Keratinocyte (primary cell): ENCODE measurements at regions not wholly inside any gene's neighbourhood (a gene's known extent, or its start where the extent isn't known, plus 50 kb on each side); places are given as distances from the start of the nearest gene placed in this dataset.

Experiments
- DNase-seq: peaks from one replicate; pipeline ENCODE4 v3.0.0-alpha.2; 2011; ENCODE audit warnings: low read depth, missing footprints, low spot score
- FAIRE-seq: peaks from 2 replicates; lab custom pipeline; 2011; peaks lifted over from hg19 to GRCh38; lab: Jason Lieb, UNC
- H2AFZ ChIP-seq: 2 replicates; pipeline ENCODE4 v1.6.0; 2012; ENCODE audit warnings: low read length, control low read depth, inconsistent platforms; ENCODE audit not compliant: control insufficient read depth
- H3K27ac ChIP-seq: 2 replicates; pipeline ENCODE4 v1.5.1; 2011; ENCODE audit warnings: low read length; ENCODE audit not compliant: control insufficient read depth, insufficient read depth
- H3K27me3 ChIP-seq: 3 replicates; pipeline ENCODE4 v1.6.0; 2011; ENCODE audit warnings: low read length; ENCODE audit not compliant: control insufficient read depth, insufficient read depth; ENCODE audit errors: extremely low read depth
- H3K36me3 ChIP-seq, 2 experiments: 2 replicates in 1 of 2; 3 replicates in 1 of 2; pipeline ENCODE4 v1.5.1; 2011; ENCODE audit warnings: low read length in 2 of 2, mild to moderate bottlenecking in 1 of 2; ENCODE audit not compliant: control insufficient read depth in 2 of 2, insufficient read depth in 2 of 2; ENCODE audit errors: extremely low read depth in 1 of 2
- H3K4me1 ChIP-seq: 3 replicates; pipeline ENCODE4 v1.5.1; 2011; ENCODE audit warnings: low read length; ENCODE audit not compliant: control insufficient read depth, insufficient read depth; ENCODE audit errors: extremely low read depth
- H3K4me2 ChIP-seq: 3 replicates; pipeline ENCODE4 v1.6.0; 2011; ENCODE audit warnings: low read depth, low read length; ENCODE audit not compliant: control insufficient read depth, insufficient read depth; ENCODE audit errors: extremely low read depth
- H3K4me3 ChIP-seq, 3 experiments: fragments of 200-600 bp in 1 of 3; sonication (generic) in 1 of 3; 2 replicates in 2 of 3; 3 replicates in 1 of 3; pipeline ENCODE4 v1.5.1; 2011 to 2016; ENCODE audit warnings: low read length in 3 of 3, mild to moderate bottlenecking in 3 of 3, control low read depth in 2 of 3, inconsistent platforms in 1 of 3, low read depth in 1 of 3, mixed read lengths in 1 of 3, mixed run types in 1 of 3, moderate library complexity in 1 of 3; ENCODE audit not compliant: control insufficient read depth in 2 of 3, insufficient read depth in 2 of 3; ENCODE audit errors: extremely low read depth in 1 of 3
- H3K79me2 ChIP-seq: 2 replicates; pipeline ENCODE4 v1.6.0; 2012; ENCODE audit warnings: low read length; ENCODE audit not compliant: control insufficient read depth, insufficient read depth
- H3K9ac ChIP-seq: 3 replicates; pipeline ENCODE4 v1.6.0; 2011; ENCODE audit warnings: low read length; ENCODE audit not compliant: control insufficient read depth, insufficient read depth; ENCODE audit errors: extremely low read depth
- H3K9me1 ChIP-seq: 3 replicates; pipeline ENCODE4 v1.6.0; 2011; ENCODE audit warnings: low read length; ENCODE audit not compliant: control insufficient read depth, insufficient read depth; ENCODE audit errors: extremely low read depth
- H3K9me3 ChIP-seq: 2 replicates; pipeline ENCODE4 v1.5.1; 2012; ENCODE audit warnings: low read depth, low read length; ENCODE audit not compliant: control insufficient read depth
- H4K20me1 ChIP-seq: 3 replicates; pipeline ENCODE4 v1.6.0; 2011; ENCODE audit warnings: low read length; ENCODE audit not compliant: control insufficient read depth, insufficient read depth; ENCODE audit errors: extremely low read depth
- CTCF ChIP-seq, 3 experiments: IDR thresholded peaks in 1 of 3; conservative IDR thresholded peaks in 1 of 3; optimal IDR thresholded peaks in 1 of 3; 2 replicates in 2 of 3; 3 replicates in 1 of 3; pipeline versions ENCODE3 to v1.5.1; 2011; ENCODE audit warnings: low read length in 3 of 3, mild to moderate bottlenecking in 3 of 3, moderate library complexity in 2 of 3, control low read depth in 1 of 3, inconsistent platforms in 1 of 3; ENCODE audit not compliant: insufficient read depth in 2 of 3; ENCODE audit errors: extremely low read depth in 1 of 3
- EZH2 ChIP-seq: IDR thresholded peaks from one replicate; pipeline ENCODE4 v1.6.1; 2012; ENCODE audit warnings: inconsistent platforms, mild to moderate bottlenecking, low read length, moderate library complexity
- dilution Hi-C: fragments of 300-500 bp; cut with MboI; formaldehyde crosslinking; loops from one replicate; pipeline ENCODE4 v1.7.0; 2020; ENCODE audit warnings: low sequenced_read_pairs; ENCODE audit not compliant: extremely low pct_ligation_motif_present

- H3K9me1 ChIP-seq = no peaks in the 10 kb centered on the region
- no peaks in the 10 kb centered on the region for H3K79me2 ChIP-seq
- H3K36me3 ChIP-seq = no peaks in the 10 kb centered on the region
- DNase-seq = no peak
- no peak overlapping the region for H3K4me3 ChIP-seq
- H4K20me1 ChIP-seq = no peaks in the 10 kb centered on the region
- H3K4me1 ChIP-seq = no peaks in the 10 kb centered on the region
- dilution Hi-C loops = no loop called here
- H3K9me3 ChIP-seq = no peaks in the 10 kb centered on the region
- no peak overlapping the region for H2AFZ ChIP-seq
- H3K4me2 ChIP-seq = no peak overlapping the region
- TF ChIP-seq EZH2 = no peak
- TF ChIP-seq CTCF (optimal IDR thresholded peaks at IDR 0.05 in 1 of 3, IDR thresholded peaks at IDR 0.05 in 1 of 3, conservative IDR thresholded peaks at IDR 0.05 in 1 of 3; ENCODE audit: extremely low read depth in 1 of 3, insufficient read depth in 2 of 3, low read length in 3 of 3) = no peak
- FAIRE-seq = no peak
- H3K27ac ChIP-seq = no peak overlapping the region
- no peak overlapping the region for H3K9ac ChIP-seq
- H3K27me3 ChIP-seq = no peaks in the 10 kb centered on the region
Measured at GRCh38 chr4:126361287-126361686, 1046.5 kb downstream of the FAT4 start.

GRCh38 chr4:126364311-126364911 is 1049.7 kb downstream of the FAT4 start:
- no peak overlapping the region for H3K9ac ChIP-seq
- TF ChIP-seq EZH2 = no peak
- no peak for TF ChIP-seq CTCF (optimal IDR thresholded peaks at IDR 0.05 in 1 of 3, IDR thresholded peaks at IDR 0.05 in 1 of 3, conservative IDR thresholded peaks at IDR 0.05 in 1 of 3; ENCODE audit: extremely low read depth in 1 of 3, insufficient read depth in 2 of 3, low read length in 3 of 3)
- H3K27me3 ChIP-seq = no peaks in the 10 kb centered on the region
- no peaks in the 10 kb centered on the region for H3K9me1 ChIP-seq
- no peak overlapping the region for H3K4me3 ChIP-seq
- H3K4me1 ChIP-seq = no peaks in the 10 kb centered on the region
- no peaks in the 10 kb centered on the region for H3K9me3 ChIP-seq
- DNase-seq (no peak), FAIRE-seq (no peak)
- H3K79me2 ChIP-seq = no peaks in the 10 kb centered on the region
- H3K4me2 ChIP-seq = no peak overlapping the region
- H4K20me1 ChIP-seq = no peaks in the 10 kb centered on the region
- dilution Hi-C loops = no loop called here
- no peaks in the 10 kb centered on the region for H3K36me3 ChIP-seq
- no peak overlapping the region for H2AFZ ChIP-seq
- no peak overlapping the region for H3K27ac ChIP-seq
